Epidermal melanocyte (primary cell): ENCODE measurements at regions not wholly inside any gene's neighbourhood (a gene's known extent, or its start where the extent isn't known, plus 50 kb on each side); places are given as distances from the start of the nearest gene placed in this dataset.
"Not testable (repeated sequence)": the region's sequence is repeated elsewhere in the genome, so short reads cannot be mapped to it uniquely, and the experiment has no call there.

ENCODE experiments used
- DNase-seq: peaks from one replicate; pipeline ENCODE4 v3.0.0; 2011; ENCODE audit warnings: low spot score; ENCODE audit not compliant: insufficient read length

DNA sequence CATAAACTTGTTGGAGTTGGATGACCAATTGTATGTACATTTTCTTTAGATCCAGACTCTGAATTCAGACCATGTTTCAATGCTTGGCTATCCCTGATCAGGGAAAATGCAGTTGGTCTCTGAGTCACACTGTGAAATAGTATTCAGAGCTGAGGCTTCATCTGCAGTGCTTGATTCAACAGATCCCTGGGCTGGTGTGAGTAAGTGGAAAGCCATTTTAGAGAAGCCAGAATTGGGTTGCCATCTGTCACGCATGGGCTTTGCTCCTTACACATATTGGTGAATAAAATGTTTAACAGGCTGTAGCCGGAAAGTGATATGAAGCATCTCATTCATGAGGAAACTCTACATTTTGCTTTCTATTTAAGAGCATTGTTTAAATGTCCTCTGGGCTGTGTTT lies 50.0 kb upstream of the ACYP2 start:
- peak; percentile 73 for DNase-seq

DNA sequence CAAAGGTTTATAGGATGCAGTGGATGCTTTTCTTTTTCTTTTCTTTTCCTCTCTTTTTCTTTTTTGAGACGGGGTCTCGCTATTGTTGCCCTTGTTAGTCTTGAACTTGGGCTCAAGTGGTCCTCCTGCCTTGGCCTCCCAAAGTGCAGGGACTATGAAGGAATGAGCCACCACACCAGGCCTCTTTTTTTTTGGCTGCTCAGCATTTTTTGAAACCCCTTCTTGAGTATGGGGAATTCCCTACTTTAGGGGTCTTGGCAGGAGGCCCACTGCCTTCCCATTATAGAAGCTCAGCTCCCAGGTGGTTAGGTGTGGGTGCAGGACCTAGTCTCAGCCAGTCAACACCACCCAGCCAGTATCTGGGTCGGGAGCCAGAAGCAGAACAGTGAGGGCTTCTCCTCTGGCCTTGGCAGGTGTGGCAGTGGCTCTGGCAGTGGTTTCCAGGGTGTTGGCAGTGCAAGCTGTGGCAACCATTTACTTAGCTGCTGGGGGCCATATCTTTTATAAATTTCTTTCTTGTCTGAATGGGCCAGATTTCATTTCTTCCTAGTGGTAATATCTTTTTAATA lies 51.4 kb upstream of the ACYP2 start:
- no peak for DNase-seq

DNA sequence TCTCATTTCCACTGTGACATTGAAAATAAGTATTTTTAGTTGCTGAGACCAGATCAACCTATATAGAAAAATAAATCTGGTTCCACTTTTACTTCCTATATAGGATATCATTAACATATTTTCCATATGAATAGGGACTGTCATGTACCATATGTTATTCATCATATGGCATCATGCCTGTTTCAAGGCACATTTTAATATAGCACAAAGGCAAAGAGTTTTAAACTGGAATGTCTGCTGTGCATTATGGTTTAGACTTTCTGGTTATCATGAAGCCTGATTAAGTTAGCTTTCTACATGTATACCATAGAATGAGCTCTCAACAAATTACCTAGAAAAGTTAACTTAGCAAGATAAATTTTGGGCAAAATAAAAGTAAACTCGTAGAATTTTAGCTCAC lies 53.0 kb upstream of the ACYP2 start:
- no peak for DNase-seq

DNA sequence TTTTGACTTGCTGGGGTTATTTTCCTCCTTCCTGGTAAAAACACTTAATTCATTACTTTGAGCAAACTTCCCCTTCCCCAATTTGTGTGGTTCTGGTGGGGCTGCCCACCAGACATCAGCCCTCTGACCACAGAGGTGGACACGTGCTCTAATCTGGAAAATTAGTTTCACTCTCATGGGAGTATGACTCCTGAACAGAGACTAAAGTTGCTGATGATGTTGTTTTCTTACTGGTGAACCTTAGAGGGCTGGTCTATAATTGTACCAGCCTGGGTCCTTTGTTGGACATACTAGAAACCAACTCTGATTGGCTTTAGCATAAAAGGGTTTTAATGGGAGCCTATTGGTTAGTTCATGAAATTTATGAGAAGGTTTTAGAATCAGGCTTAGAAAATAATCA lies 54.1 kb upstream of the ACYP2 start:
- DNase-seq: no peak

DNA sequence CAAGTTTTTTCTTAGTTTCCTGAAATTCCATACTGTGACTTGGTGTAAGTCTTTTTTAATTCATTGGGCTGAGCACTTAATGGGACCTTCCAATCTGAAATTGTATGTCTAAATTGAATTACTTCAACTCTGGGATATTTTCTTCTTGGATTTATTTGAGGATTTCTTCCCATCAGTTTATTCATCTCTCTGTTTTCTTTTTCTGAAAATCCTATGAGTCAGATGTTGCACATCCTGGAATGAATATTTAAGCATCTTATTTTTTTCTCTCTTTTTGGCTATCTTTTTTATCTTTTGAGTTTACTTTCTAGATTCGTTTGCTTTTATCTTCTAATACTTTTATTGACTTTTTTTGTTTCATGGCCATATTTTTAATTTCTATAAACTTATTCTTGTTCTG lies 55.4 kb upstream of the ACYP2 start:
- DNase-seq: no peak

DNA sequence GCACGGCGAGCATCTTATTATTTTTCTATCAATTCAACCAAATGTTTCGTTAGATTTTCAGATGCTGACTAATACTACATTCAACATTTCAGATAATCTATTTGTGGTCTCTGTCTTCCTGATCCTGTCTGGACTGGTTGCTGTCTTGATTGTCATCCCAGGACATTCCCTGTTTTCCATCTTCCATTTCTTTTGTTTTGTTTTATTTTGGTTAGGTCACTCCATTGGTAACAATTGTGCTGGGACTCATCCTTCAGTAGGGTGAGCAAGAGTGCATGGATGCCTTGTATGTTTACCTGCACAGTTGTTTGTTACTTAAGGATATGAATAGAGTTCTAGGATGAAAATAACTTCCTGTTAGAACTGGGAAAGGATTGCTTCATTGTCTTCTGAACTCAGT lies 55.9 kb upstream of the ACYP2 start:
- DNase-seq: no peak

DNA sequence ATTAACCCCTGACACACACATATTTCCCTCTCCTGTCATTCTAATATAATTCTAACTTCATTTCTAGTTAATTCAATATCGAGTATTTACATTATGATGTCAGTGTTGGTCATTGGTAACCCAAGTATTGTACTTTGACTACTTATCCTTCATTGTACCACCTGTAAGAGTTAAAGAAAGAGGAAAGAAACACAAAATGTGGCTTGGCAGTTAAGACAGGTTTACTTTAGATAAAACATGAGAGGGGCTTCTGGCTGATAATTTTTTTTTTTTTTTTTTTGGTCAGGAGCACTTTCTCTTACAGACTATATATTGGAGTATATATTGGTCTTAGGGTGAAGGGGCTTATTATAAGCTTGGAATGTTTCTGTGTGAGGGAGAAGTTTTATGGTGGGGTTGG lies 57.0 kb upstream of the ACYP2 start:
- no peak for DNase-seq

DNA sequence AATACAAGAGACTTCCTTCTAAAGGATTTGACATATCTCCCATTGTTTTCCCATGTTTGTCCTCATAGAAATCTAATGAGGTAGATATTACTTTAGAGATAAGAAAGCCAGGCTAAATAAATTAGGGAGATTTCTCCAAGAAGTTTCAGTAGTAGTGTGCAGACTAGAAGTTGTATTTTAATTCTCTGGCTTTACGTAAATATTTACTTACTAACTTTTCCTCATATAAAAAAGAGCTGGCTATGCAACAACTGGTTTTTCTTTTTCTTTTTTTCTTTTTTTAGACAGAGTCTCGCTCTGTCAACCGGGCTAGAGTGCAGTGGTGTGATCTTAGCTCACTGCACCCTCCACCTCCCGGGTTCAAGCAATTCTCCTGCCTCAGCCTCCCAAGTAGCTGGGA lies 60.6 kb upstream of the ACYP2 start:
- DNase-seq: no peak

DNA sequence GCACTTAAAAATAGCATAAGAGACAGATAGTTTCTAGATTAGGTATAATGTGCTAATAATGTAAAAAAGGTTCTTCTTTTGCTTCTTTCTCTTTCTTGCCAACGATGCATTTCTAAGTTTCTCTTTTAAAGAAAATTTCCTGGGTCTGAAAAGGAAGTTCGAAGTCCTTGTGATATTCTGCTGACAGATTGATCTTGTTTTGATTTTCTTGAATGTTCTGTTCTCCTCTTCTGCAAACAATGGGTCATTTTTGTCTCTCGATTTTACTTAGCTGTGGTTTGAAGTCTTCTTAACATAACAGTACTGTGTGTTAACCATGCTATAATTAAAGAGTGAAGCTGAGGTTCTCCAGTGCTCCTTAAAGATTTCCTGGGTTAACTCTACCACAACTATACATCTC lies 61.1 kb upstream of the ACYP2 start:
- DNase-seq: no peak

DNA sequence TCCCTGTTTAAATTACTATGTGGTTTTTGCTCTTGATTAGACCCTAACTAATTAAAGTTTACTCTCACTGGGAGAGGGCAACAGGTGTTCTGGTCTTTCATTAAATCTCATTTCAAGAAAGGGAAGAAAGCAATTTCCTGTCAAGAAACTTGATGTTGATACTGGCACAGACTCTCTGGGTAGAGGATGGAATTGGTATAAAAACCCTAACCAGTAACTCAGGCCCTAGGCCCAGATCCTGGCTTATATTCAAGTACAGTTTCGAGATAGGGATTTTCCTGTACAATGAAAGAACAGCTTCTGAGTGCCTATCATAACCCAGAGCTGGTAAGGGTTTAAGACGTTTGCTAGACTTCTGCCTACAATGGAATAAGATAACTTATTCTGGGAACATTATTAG lies 61.6 kb upstream of the ACYP2 start:
- no peak for DNase-seq

DNA sequence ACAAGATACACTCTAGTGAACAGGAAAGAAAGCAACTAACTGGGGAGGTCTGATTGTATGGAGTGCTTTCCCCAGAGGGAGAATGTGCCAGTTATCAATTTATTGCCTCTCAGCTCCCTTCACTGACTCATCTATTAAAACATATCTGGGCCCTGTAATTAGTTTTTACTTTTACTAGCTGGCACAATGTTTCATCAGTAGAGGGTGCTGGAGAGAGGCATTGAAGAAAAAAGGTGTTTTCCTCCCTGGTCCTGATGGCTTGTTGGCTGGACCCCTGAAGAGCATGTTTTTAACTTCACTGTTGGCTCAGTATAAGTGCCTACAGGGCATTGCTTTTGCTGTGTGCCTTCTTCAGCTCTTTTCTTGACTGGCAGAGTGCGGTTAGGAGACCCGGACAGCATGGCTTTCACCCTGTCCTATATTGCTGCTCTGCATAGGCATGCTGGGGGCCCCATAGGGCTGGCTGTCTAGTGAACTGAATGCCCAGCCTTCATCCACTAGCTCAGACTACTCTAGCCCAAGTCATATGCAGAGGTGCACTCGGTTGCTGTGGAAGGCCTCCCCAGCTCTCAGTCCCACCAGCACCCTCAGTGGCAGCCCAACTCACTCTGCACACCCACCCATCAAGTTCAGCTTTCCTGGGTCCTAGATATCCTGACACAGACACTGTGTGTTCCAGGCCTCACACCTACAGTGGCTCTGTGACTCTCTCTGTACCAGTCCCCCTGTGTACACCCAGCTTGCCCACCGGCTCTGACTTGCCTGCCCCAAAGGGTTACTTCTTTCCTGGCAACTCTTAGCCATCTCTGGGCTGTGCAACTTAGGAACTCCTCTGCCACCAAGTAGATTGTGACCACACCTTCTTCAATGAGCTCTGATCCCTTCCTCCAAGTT lies 62.3 kb upstream of the ACYP2 start:
- DNase-seq: no peak

DNA sequence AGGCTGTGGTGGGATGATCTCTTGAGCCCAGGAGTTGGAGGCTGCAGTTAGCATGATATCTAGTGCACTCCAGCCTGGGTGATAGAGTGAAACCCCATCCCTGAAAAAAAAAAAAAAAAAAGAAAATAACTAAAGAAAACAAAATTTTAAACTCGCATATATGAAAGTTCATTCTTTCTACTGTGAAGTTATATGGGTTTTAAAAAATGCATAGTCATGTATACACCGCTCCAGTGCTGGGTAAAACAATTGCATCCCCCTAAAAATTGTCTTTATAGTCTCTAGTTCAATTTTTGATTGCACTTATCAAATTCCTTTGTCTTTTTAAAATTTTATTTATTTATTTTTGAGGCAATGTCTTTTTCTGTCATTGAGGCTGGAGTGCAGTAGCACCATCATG lies 65.0 kb upstream of the ACYP2 start:
- DNase-seq: no peak

DNA sequence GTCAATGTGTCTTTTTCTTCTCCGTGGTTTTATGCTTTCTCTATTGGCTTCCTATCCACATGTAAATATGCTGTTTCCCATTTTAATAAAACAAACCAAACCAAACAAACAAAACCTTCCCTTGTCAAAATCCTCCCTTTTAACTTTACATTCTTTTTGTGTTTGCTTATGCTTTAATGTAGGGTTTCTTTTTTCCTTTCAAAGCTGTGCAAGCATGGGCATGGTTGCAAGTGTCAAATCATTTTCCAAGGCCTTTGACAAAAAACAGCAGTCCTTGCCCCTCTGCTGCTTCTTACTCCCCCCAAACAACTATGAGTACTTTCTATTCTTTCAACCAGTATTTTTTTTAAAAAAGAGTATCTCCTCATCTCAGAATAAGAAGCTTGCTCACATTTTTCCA lies 66.0 kb upstream of the ACYP2 start:
- no peak for DNase-seq

DNA sequence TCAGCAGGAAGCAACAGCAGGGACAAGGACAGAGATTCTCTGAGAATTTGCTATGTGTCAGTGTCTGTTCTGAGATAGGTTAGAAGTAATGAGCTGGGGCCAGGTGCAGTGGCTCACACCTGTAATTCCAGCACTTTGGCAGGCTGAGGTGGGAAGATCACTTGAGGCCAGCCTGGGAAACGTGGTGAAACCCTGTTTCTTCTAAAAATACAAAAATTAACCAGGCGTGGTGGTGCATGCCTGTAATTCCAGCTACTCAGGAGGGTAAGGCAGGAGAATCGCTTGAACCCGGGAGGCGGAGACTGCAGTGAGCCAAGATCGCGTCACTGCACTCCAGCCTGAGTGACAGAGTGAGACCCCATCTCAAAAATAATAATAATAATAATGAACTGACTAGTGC lies 66.5 kb upstream of the ACYP2 start:
- not testable (repeated sequence) for DNase-seq

DNA sequence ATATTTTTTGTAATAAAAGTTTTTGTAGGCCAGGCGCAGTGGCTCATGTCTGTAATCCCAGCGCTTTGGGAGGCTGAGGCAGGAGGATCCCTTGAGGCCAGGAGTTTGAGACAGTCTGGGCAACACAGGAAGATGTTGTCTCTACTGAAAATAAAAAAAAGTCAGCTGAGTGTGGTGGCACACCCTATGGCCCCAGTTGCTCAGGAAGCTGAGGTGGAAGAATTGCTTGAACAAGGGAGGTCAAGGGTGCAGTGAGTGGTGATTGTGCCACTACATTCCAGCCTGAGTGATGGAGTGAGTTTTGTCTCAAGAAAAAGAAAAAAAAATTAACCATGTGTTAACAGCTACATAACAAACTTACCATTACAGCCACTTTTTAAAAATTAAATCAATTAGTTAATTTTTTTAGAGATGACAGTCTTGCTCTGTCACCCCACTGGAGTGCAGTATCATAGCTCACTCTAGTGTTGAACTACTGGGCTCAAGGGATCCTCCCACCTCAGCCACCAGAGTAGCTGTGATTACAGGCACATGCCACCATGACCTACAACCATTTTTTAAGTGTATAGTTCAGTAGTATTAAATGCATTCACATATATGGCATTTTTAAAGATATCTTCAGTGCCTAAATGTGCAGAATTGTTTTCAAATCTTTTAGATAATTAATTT lies 67.2 kb upstream of the ACYP2 start:
- DNase-seq: no peak

DNA sequence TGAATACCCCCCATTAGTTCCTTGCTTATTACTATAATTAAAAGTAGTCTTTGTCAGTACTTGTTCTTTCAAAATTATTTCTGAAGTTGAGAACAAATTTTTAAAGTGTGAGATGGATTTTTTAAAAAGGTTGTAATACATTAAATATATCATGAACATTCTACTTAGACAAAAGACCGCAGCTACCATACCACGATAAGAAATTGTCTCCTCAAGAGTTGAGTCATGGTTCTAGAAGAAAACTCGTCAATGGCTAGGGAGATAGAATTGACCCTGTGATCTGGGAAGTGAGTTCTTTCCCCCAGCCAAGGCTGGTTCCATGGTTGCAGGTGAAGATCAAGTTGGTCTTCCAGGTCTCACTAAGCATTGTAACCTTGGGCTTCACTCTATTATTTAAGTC lies 67.8 kb upstream of the ACYP2 start:
- no peak for DNase-seq

DNA sequence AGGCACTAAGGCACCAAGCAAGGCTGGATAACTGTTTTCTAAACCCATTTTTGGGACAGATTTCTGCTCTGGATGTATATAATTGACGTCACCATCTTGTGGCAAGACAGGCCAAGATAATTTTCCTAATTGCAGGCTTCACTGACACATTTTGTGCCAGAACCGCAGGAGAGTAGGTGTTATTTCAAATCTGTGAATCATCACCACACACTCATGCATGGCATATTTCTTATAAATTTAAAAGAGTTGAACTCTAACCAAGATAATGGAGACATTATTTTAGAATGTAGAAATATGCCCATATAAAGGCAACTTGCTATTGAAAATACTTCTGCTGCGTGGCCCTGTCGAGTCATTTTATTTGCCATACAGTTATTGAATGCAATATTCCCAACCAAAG lies 68.3 kb upstream of the ACYP2 start:
- no peak for DNase-seq

DNA sequence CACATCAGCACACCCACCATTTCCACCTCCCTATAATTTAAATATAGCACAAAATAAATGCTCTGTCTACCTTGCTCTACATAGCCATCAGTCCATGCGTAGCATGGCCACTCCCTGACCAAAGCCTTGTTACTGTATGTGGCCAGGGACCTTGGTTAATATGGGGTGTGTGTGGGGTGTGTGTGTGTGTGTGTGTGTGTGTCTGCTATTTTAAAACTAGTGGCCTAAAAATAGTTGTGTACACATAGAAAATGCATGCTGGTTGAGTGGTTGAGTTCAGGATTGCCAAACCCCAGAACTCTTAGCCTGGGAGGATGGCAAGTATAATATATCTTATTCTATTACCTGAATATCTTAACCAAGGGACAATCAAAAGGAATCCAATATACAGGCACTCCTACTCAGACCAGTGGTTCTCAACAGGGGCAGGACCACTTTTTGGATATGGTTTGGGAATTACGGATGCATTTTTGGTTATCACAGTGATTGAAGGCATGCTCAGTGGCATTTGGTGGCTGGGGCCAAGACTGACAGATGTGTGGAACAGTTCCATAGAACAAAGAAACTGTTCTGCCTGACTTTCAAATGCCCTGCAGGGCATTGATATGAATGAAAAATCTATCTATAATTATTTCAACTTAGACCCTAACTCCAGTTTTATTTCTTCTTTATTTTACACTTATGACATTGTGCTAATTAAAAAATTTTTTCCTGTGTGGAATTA lies 72.3 kb upstream of the PSME4 start:
- DNase-seq: no peak

DNA sequence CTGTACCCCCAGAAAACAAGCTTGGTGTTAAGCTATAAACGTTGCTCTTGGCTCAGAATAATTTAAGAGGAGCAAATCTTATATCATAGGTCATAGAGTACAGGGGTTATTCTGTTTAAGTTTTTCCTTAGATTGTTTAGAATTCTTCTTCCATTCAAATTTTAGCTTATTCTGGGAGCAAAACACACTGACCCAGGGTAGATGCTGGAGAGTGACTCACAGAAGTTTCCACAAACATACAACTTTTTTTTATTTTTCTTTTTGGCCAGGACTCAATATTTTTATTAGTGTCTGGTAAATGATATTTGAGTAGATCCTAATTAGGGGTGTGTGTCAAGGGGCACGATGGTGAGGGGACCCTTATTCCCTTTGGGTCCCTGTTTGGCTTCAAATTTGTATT lies 71.5 kb upstream of the PSME4 start:
- DNase-seq: no peak

DNA sequence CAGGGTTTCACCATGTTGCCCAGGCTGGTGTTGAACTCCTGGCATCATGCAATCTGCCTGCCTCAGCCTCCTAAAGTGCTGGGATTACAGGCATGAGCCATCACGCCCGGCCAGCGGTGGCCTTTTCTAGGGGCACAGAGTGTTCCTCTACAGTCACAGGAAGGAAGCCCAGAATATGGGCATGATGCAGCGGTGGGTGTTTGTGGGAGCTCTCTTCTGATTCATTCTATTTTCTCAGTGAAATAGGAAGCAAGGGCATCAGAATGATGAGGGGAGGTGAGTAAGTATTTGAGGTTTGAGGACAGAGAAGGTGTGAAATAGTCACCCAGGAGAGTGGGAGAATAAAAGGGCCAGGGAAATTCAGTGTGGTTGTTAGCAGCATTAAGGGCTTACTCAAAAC lies 70.3 kb upstream of the PSME4 start:
- DNase-seq: no peak

DNA sequence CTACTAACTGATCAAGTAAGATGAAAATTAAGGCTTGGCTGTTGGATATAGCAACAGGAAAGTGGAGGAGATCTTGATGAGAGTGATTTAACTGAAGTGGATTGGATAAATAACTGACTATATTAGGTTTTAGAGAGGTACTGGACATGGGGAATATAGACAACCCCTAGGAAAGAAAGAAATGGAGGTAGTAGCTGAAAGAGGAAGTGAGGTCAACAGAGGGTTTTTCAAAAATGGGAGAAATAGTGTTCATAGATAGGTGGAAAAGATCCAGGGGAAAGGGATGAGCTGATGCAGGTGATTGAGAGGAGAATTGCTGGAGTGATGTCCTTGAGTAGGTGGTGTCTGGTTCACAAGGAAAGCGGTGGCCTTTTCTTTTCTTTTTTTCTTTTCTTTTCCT lies 69.9 kb upstream of the PSME4 start:
- DNase-seq: no peak

DNA sequence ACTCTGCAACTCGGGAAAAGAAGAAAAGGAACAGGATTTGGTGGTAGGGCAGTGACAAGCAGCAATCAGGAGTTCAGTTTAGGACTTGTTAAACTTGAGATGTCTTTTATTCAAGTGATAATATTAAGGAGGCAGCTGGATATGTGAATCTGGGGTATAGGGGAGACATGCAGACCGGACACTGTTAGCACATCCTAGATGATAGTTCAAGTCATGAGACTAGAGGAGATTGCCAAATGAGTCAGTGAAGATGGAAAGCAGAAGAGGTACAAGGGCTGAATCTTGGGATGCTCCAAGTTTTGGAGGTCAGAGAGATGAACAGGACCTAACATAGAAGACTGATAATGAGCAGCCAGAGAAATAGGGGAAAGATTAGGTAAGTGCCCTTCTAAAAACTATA lies 69.5 kb upstream of the PSME4 start:
- DNase-seq: no peak
